ENCODE measurements at regions not wholly inside any gene's neighbourhood (a gene's known extent, or its start where the extent isn't known, plus 50 kb on each side); places are given as distances from the start of the nearest gene placed in this dataset.

- Histone ChIP-seq H3K27ac (ENCODE audit: control insufficient read depth, insufficient read depth) (no peak overlapping the region), H3K27me3 (replicated peaks in 1 of 2; ENCODE audit: control insufficient read depth in 2 of 2, insufficient read depth in 2 of 2, low read length in 1 of 2) (no peaks in the 10 kb centered on the region), H3K4me3 (no peak overlapping the region), H2AFZ (ENCODE audit: control insufficient read depth, low read depth, low read length) (no peak overlapping the region), H3K4me1 (ENCODE audit: control insufficient read depth, insufficient read depth, low read length) (no peaks in the 10 kb centered on the region), H3K9ac (ENCODE audit: control insufficient read depth, insufficient read depth, low read length) (no peak overlapping the region), H3K4me2 (ENCODE audit: control insufficient read depth, insufficient read depth) (no peak overlapping the region), H3K9me3 (replicated peaks; ENCODE audit: control insufficient read depth, insufficient read depth, low read length) (no peaks in the 10 kb centered on the region), H3K79me2 (ENCODE audit: control insufficient read depth, insufficient read depth, low read length) (no peaks in the 10 kb centered on the region), H4K20me1 (ENCODE audit: control insufficient read depth, insufficient read depth) (no peaks in the 10 kb centered on the region), H3K36me3 (ENCODE audit: control insufficient read depth in 2 of 2, insufficient read depth in 2 of 2, low read length in 1 of 2) (no peaks in the 10 kb centered on the region)
- ChIA-PET SMC1A (ENCODE audit: uncharacterized antibody, unreplicated experiment) (no interaction called here), POLR2A (no interaction called here), CTCF (no interaction called here), RAD21 (ENCODE audit: unreplicated experiment) (no interaction called here)
- FAIRE-seq: no peak
- WGBS (ENCODE audit: insufficient coverage, insufficient replicate concordance, low lambda C conversion rate, missing lambda C conversion rate): 0% methylated on average over 3 of the region's 3 CpGs
- DNase-seq (ENCODE audit: low read depth, low spot score): no peak
- in situ Hi-C loops (cut with MboI): no loop called here
- no TSS peak for BruUV-seq (replicated peaks)
- intact Hi-C loops (cut with micrococcal nuclease; ENCODE audit: unreplicated experiment): no loop called here
- ATAC-seq: no peak
- no peak for TF ChIP-seq ZBTB40 (IDR thresholded peaks at IDR 0.05; ENCODE audit: borderline replicate concordance)
- TF ChIP-seq POLR2AphosphoS5 (IDR thresholded peaks at IDR 0.05; ENCODE audit: low read length): no peak
- no peak for TF ChIP-seq POLR2A (IDR thresholded peaks at IDR 0.05; ENCODE audit: low read depth, low read length)
- no peak for TF ChIP-seq JUND (IDR thresholded peaks at IDR 0.05; ENCODE audit: low read depth, low read length)
- TF ChIP-seq CHD1 (IDR thresholded peaks at IDR 0.05; ENCODE audit: low read depth, low read length): no peak
- no peak for TF ChIP-seq ZNF687 (IDR thresholded peaks at IDR 0.05)
- no peak for TF ChIP-seq IRF5 (IDR thresholded peaks at IDR 0.05; ENCODE audit: borderline replicate concordance)
- TF ChIP-seq KAT2A (conservative IDR thresholded peaks at IDR 0.05; ENCODE audit: control insufficient read depth, low read depth, low read length): no peak
- no peak for TF ChIP-seq SREBF2 (IDR thresholded peaks at IDR 0.05; ENCODE audit: low read length)
- no peak for TF ChIP-seq BMI1 (IDR thresholded peaks at IDR 0.05; ENCODE audit: borderline replicate concordance)
These were observed 64.5 kb upstream of the C10orf90 start for GRCh38 chr10:126734967-126735366.

Measured in GM12878 (cell line).